ENCODE measurements at regions not wholly inside any gene's neighbourhood (a gene's known extent, or its start where the extent isn't known, plus 50 kb on each side); places are given as distances from the start of the nearest gene placed in this dataset.
"Not testable (repeated sequence)": the region's sequence is repeated elsewhere in the genome, so short reads cannot be mapped to it uniquely, and the experiment has no call there.

DNA sequence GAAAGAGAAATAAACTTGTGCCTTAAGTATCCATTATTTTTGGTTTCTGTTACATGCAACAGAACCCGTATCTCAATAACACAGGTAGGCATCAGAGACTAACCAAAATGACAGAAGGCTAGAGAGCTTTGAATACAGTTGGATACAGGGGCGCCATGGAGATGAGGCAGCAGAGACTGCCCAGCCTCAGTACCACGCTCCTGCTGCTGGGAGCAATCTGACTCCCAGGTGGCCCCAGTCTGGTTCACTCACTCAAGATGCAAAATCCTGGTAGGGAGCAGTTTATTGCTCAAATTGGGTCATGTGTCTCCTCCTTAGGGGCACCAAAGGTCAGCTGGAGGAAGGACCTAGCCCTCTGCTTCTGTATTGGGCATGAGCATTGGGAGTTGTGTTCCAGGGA lies 218.9 kb downstream of the USP22 start:
- peaks cover 3% of the 10 kb centered on the region for H3K27me3 Mint-ChIP-seq
- ATAC-seq = no peak

DNA sequence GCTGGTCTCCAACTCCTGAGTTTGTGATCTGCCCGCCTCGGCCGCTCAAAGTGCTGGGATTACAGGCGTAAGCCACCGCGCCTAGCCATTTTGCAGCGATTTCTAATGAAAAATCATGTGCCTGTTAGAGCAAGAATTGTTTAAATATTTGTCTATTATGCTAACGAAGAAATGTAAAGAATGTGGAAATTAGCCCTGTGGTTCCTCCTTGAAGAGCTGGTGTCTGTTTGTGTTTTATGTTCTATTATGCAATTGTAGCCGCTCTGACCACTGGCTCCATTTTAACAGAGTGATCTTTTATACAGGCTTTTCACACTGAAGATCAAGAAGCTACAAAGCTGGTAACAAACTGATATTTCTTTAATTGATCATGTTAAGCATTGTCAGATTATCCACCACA lies 217.3 kb downstream of the USP22 start:
- ATAC-seq = no peak
- DNase-seq = no peak
- no peak overlapping the region for H3K27ac Mint-ChIP-seq
- no peaks in the 10 kb centered on the region for H3K36me3 Mint-ChIP-seq (ENCODE audit: low read depth)
- peaks cover 5% of the 10 kb centered on the region for H3K27me3 Mint-ChIP-seq
- no peak overlapping the region for H3K4me3 Mint-ChIP-seq
- no peaks in the 10 kb centered on the region for H3K4me1 Mint-ChIP-seq
- no peaks in the 10 kb centered on the region for H3K9me3 Mint-ChIP-seq

More for the DNA sequence above, 218.9 kb downstream of the USP22 start:
- DNase-seq = no peak
- no peak overlapping the region for H3K27ac Mint-ChIP-seq
- no peak overlapping the region for H3K4me3 Mint-ChIP-seq
- no peaks in the 10 kb centered on the region for H3K9me3 Mint-ChIP-seq
- no peaks in the 10 kb centered on the region for H3K4me1 Mint-ChIP-seq
- no peaks in the 10 kb centered on the region for H3K36me3 Mint-ChIP-seq (ENCODE audit: low read depth)

DNA sequence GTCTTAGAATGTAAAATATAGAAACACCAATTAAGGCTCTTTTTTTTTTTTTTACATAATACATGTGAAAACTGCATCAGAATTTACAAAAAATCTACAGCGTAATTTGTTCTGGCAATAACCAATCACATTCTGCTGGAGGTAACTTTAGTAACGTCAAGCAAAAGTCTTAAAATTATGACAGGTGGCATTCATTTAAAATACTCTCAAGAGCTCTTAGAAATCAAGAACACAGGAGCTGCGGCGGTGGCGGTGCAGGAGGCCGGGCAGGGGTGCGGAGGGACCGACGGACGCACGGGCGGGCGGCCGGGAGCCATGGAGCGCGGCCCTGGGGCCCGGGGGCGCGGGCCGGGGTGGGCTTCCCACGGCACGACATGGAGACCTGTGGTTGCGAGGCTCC lies 202.4 kb downstream of the USP22 start:
- Mint-ChIP-seq H3K27me3 (peaks cover 24% of the 10 kb centered on the region), H3K4me3 (peak overlapping the region; percentile 40)
- H3K27ac Mint-ChIP-seq; H3K9me3 Mint-ChIP-seq; ATAC-seq; H3K4me1 Mint-ChIP-seq; DNase-seq; H3K36me3 Mint-ChIP-seq (ENCODE audit: low read depth): not testable (repeated sequence)

DNA sequence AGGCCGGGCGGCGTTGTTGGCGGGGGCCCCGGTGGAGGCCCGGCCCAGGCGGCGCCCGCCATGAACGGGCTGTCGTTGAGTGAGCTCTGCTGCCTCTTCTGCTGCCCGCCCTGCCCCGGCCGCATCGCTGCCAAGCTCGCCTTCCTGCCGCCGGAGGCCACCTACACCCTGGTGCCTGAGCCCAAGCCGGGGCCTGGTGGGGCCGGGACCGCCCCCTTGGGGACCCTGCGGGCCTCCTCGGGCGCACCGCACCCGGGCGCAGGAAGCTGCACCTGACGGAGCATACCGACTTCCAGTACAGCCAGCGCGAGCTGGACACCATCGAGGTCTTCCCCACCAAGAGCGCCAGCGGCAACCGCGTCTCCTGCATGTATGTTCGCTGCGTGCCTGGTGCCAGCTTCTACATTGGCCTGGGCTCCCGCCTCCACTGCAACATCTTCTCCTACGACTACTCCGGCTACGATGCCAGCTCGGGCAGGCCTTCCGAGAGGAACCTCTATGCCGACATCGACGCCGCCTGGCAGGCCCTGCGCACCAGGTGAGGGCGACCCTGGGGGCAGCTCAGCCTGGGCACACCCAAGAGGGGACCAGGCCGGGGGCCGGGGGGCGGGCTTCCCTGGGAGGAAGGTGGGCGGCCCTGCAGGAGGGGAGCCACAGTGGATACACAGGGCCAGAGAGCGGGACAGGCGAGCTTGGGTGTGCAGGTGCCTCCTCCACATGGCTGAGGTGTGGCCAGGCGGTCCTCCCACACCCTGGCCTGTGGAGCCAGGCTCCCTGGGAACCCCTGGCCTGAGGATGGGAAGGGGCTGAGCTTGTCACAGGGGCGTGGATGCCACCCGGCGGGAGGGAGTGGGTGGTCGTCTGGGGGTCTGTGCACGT lies 201.6 kb downstream of the USP22 start:
- not testable (repeated sequence) for H3K36me3 Mint-ChIP-seq (ENCODE audit: low read depth); DNase-seq; H3K27ac Mint-ChIP-seq; H3K9me3 Mint-ChIP-seq; ATAC-seq; H3K4me1 Mint-ChIP-seq
- Mint-ChIP-seq H3K4me3 (peak overlapping the region; percentile 53), H3K27me3 (peaks cover 24% of the 10 kb centered on the region)

DNA sequence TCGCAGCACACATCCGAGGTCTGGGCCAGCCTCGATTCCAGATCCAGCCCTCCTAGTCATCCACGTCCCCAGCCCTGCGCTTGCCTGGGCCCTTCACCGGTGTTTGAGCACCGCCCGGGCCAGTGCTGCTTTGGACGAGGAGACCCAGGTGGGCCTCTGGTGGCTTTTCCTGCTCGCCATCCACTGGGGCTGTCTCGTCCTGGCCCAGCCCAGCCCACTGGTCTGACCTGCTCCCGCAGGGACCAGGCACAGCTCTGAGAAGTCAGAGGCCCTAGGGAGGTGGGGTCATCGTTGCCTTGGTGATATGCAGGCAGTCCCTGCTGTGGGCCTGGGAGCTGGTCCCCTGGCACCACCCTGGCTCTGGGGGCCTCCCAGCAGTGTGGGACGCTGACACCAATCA lies 200.8 kb downstream of the USP22 start:
- not testable (repeated sequence) for H3K9me3 Mint-ChIP-seq; H3K4me1 Mint-ChIP-seq; ATAC-seq; H3K36me3 Mint-ChIP-seq (ENCODE audit: low read depth); H3K27ac Mint-ChIP-seq; H3K4me3 Mint-ChIP-seq; DNase-seq
- H3K27me3 Mint-ChIP-seq = peaks cover 22% of the 10 kb centered on the region

DNA sequence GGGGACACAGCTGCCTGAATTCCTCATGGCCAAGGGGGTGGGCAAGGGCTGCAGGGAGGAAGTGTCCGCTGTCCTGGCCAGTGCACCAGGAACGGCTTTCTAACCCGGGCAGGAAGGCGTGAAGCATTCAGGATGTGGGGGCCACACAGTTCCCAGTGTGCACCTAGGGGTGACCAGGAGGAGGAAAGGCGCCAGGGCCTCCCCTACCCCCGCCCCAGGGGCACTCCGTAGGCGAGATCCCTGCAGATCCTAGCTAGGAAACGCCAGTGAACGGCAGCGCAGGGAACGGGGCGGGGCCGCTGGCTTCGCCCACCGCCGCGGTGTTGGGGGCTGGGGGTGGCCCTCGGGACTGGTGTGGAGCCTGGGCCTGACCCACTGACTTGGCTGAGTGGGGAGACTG lies 199.6 kb downstream of the USP22 start:
- not testable (repeated sequence) for H3K9me3 Mint-ChIP-seq; H3K4me1 Mint-ChIP-seq; H3K4me3 Mint-ChIP-seq; ATAC-seq; DNase-seq; H3K27ac Mint-ChIP-seq; H3K36me3 Mint-ChIP-seq (ENCODE audit: low read depth)
- H3K27me3 Mint-ChIP-seq = peaks cover 20% of the 10 kb centered on the region

DNA sequence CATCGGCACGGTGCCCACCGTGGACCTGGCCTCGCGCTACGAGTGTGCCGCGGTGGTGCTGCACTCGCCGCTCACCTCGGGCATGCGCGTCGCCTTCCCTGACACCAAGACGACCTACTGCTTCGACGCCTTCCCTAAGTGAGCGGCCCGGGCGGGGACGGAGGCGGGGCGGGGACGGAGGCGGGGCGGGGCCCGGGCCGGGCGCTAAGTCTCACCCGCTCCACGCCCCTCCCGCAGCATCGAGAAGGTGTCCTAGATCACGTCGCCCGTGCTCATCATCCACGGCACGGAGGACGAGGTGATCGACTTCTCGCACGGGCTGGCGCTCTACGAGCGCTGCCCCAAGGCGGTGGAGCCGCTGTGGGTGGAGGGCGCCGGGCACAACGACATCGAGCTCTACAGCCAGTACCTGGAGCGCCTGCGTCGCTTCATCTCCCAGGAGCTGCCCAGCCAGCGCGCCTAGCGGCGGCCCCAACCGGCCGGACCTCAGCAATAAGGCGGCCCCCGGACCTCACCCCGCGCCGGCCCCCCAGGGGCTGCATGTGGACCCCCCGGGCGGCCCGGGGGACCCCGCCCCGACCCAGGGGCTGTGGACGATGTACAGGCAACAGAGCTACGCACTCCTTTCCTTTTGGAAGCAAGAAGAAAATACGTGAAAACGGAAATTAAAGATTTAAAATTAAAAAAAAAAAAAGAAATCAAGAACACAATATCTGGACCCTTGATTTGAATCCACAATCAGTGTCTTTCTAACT lies 198.8 kb downstream of the USP22 start:
- peak; percentile 73 for ATAC-seq
- H3K4me3 Mint-ChIP-seq = peak overlapping the region; percentile 48

DNA sequence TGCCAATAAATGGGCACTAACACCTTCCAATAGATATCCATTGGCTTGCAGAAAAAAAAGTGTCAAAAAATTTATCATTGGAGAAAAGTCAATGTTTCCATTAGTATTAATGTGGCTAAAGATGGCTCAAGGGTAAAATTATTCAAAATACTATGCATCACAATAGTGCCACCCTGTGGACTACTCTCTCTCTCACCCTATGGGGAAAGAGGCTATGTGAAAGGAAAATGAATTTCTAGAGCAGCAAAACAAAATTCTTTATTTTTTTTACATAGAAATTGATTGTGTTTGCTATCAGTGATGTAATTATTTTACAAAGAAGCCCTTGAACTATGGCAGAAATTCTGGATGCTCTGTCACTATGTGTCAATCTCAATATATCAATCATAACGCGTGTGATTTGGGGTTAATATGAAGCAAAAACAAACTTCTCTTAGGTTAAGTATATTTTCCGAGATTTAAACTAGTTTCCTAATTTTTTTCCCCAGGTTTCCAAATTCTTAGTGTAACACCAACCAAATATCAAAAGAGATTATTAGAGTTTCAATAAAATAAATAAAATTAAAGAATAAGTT lies 193.9 kb downstream of the USP22 start:
- H3K9me3 Mint-ChIP-seq; H3K27ac Mint-ChIP-seq; H3K4me3 Mint-ChIP-seq; DNase-seq; ATAC-seq; H3K36me3 Mint-ChIP-seq (ENCODE audit: low read depth): not testable (repeated sequence)
- Mint-ChIP-seq H3K4me1 (peaks cover 11% of the 10 kb centered on the region), H3K27me3 (peaks cover 38% of the 10 kb centered on the region)

More for the DNA sequence above, 198.8 kb downstream of the USP22 start:
- not testable (repeated sequence) for H3K36me3 Mint-ChIP-seq (ENCODE audit: low read depth); H3K9me3 Mint-ChIP-seq; H3K27ac Mint-ChIP-seq; H3K4me1 Mint-ChIP-seq
- peak; percentile 54 for DNase-seq
- peaks cover 17% of the 10 kb centered on the region for H3K27me3 Mint-ChIP-seq

DNA sequence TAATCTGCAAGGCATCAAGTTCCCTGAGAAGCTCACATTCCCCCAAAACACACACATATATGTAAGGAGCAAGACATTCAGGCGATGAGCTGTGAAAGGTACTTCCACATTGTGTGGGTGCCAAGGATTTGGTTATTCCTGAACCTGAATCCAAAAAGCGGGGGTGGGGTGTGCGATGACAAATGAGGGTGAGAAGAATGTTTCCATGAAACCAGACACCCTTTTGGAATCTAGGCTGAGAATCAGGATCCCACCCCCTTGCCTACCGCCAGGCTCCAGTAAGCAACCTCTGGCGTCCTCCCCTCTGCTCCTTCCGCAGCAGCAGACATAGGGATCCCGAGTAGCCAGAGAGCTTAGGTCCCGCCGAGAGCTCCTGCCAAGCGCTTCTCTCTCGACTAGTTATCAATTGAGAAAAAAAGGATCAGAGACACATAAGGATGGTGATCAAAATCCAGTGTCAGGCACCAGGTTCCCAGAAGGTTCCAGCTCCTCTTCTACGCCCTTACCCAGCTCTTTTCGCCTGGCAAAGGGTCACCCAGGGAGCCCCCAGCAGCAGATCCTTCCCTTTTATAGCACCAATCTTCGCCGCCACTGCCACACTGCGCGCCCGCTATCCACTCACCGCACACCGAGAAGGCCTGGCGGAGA lies 191.1 kb downstream of the USP22 start:
- peaks cover 11% of the 10 kb centered on the region for H3K4me1 Mint-ChIP-seq
- H3K4me3 Mint-ChIP-seq = peak overlapping the region; percentile 65
- H3K27me3 Mint-ChIP-seq = peaks cover 42% of the 10 kb centered on the region
- ATAC-seq; H3K9me3 Mint-ChIP-seq; DNase-seq; H3K36me3 Mint-ChIP-seq (ENCODE audit: low read depth); H3K27ac Mint-ChIP-seq: not testable (repeated sequence)

DNA sequence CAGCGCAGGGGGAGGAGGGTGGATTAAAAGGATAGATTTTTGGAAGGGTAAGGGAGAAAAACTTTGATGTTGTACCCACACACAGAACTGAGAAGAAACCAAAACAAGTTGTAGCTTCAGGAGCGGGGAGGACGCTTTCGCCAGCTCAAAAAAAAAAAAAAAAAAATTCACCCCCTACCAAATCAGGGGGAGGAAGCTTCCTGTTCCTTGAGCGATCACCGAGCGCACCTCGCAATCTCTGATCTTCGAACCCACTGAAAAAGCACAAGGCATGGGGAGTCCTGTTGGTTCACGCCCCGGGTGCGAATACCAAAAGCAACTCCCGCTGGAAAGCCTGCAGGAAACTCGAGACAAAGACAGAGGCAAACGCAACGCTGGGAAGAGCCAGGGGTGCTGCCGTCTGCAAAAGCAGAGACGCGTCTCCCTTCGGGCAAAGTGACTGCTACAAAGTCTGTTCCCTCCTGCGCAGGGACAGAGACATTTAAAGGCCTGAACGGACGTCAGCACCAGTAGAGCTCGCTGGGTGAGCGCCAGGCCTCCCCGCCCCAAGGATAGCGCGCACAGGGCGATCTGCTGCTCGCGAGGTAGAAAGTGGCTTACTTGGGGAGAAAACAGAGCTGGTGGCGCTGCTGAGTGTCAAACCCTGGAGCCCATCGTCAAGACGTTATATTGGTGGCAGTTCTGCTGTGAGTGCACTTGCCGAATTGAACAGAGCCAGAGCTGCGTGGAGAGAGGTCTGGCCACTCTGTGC lies 190.4 kb downstream of the USP22 start:
- H3K36me3 Mint-ChIP-seq (ENCODE audit: low read depth) = no peaks in the 10 kb centered on the region
- peak overlapping the region; percentile 65 for H3K4me3 Mint-ChIP-seq
- DNase-seq (no peak), ATAC-seq (no peak)
- H3K27me3 Mint-ChIP-seq = peaks cover 42% of the 10 kb centered on the region
- H3K27ac Mint-ChIP-seq = no peak overlapping the region
- H3K9me3 Mint-ChIP-seq = no peaks in the 10 kb centered on the region
- H3K4me1 Mint-ChIP-seq = peaks cover 11% of the 10 kb centered on the region

DNA sequence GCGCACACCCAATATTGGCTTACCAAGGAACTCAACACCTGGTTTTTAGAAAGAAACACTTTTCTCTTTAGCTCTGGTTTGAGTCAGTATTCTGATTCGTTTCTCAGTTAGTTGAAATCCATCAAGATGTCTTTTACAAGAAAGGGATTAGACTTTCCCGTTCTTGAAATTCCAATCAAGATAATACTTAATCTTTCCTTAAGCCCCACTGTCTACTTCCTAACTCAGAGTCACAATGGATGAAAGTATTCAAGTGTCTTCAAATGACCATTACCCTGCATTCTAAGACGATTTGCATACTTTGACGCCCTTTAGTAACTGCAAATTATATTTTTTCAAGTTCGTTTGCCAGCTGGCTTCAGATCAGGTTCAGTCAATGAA lies 189.8 kb downstream of the USP22 start:
- H3K9me3 Mint-ChIP-seq = no peaks in the 10 kb centered on the region
- no peak overlapping the region for H3K27ac Mint-ChIP-seq
- H3K4me1 Mint-ChIP-seq = peaks cover 11% of the 10 kb centered on the region
- ATAC-seq = no peak
- H3K36me3 Mint-ChIP-seq (ENCODE audit: low read depth) = no peaks in the 10 kb centered on the region
- peak overlapping the region; percentile 65 for H3K4me3 Mint-ChIP-seq
- peaks cover 44% of the 10 kb centered on the region for H3K27me3 Mint-ChIP-seq
- no peak for DNase-seq

DNA sequence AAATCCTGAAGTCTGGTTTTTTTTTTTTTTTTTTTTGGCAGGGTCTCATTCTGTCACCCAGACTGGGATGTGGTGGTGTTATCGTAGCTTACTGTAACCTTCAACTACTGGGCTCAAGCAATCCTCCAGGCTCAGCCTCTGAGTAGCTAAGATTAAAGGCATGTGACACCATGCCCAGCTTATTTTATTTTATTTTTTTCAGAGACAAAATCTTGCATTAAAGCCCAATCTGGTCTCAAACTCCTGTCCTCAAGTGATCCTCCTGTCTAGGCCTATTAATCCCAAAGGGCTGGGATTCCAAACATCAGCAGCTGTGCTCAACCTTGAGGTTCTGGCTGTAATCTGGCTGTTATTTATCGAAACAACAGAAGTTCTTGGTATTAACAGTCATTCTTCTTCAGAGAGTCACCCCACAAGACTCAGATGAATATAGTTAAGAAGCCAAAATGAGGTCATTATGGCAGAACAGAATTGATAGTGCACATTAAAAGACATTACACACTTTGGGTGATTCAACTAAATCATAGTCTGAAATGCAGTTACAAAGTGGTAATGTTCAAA lies 186.8 kb downstream of the USP22 start:
- ATAC-seq; H3K4me3 Mint-ChIP-seq; DNase-seq; H3K27ac Mint-ChIP-seq; H3K9me3 Mint-ChIP-seq; H3K36me3 Mint-ChIP-seq (ENCODE audit: low read depth): not testable (repeated sequence)
- Mint-ChIP-seq H3K27me3 (peaks cover 32% of the 10 kb centered on the region), H3K4me1 (peaks cover 11% of the 10 kb centered on the region)

DNA sequence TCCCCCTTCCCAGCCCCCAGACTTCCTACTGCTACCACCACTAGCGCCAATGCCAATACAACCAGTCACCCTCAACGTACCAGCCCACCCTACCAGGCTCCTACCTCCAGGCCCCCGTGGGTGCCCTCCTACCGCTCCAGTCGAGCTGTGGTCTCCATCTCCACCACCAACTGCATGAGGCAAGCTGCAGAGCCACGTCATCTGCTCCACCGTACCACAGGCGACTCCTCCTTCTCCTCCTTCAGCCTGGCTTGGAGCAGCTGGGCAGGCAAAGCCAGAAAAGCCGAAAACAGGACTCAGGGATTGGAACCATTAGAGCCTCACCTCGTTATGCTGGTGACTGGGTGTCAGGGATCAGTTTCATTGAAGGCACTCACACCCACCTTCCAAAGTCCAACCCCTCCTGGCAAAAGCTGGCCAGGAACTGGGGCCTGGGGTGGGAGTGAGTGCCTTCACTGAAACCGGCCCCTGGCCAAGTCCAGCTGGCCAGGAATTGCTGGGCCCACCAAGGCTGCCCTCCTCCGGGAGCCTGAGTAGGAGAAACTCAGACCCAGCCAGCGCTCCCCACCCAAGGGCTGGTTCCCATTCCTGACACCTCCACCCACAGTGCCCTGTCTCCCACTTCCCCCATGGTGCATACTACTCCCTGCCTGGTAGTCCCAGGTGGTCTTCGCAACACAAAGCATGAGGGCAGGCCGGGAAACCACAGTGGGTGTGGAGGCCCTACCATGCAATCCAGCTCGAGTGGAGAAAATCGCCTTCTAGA lies 176.2 kb downstream of the USP22 start:
- not testable (repeated sequence) for H3K27ac Mint-ChIP-seq; H3K4me3 Mint-ChIP-seq; DNase-seq; H3K9me3 Mint-ChIP-seq; H3K36me3 Mint-ChIP-seq (ENCODE audit: low read depth); H3K4me1 Mint-ChIP-seq; ATAC-seq
- H3K27me3 Mint-ChIP-seq = peaks cover 12% of the 10 kb centered on the region

All from activated naive CD8-positive, alpha-beta T cell treated with anti-CD3 and anti-CD28 coated beads, Interleukin-2, amount 50 U/mL, for 24 hours (primary cell).